ENCODE measurements at regions not wholly inside any gene's neighbourhood (a gene's known extent, or its start where the extent isn't known, plus 50 kb on each side); places are given as distances from the start of the nearest gene placed in this dataset.

GRCh38 chr10:21099291-21100062 lies 202.4 kb upstream of the NEBL start:
- DNase-seq (ENCODE audit: low spot score) (no peak), FAIRE-seq (no peak)

DNA sequence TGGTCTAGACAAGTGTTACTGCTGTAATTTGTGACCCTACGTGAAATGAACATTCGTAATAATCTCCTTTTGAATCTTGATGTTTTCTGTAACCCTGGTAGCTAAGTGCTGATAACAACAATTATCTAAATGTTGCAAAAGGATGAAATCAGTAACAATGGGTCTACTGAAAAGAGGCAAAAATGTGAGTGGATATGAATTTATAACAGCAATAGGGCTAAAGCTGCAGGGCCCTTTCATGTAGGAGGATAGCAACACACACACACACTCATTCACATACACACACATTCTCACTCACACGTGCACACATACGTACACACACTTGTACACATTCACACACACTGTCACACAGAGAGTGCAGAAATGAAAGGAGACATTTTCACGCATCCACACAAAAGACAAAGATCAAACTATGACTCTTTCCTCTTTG lies 200.8 kb upstream of the NEBL start:
- no peak for FAIRE-seq
- DNase-seq (ENCODE audit: low spot score) = no peak

DNA sequence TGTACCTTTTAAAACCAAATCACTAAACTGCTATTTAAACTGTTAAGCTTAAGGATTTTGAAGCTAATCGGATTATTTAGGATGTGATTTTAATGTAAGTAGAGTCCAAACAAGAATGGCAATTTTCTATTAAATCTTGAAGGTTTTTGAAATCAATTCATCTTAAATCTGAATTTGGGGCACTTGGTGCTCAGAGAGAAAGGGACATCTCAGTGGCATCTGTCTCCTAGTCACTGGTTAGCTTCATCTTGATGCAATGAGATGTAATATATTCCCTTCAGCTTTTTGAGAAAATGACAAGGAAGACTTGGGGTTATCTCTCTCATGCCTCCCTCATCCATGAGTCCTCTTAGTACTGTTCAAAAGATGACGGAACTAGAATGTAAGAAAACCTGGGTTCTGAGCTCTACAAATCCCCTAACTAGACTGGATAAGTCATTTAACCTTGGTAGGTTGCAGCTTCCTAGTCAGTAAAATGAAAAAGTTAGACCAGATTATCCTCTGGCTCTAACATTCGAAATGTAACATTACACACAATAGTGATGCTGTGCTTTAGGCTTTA lies 198.5 kb upstream of the NEBL start:
- FAIRE-seq (no peak), DNase-seq (ENCODE audit: low spot score) (no peak)

GRCh38 chr10:21095073-21095472 lies 198.0 kb upstream of the NEBL start:
- DNase-seq (ENCODE audit: low spot score) = no peak
- no peak for FAIRE-seq

DNA sequence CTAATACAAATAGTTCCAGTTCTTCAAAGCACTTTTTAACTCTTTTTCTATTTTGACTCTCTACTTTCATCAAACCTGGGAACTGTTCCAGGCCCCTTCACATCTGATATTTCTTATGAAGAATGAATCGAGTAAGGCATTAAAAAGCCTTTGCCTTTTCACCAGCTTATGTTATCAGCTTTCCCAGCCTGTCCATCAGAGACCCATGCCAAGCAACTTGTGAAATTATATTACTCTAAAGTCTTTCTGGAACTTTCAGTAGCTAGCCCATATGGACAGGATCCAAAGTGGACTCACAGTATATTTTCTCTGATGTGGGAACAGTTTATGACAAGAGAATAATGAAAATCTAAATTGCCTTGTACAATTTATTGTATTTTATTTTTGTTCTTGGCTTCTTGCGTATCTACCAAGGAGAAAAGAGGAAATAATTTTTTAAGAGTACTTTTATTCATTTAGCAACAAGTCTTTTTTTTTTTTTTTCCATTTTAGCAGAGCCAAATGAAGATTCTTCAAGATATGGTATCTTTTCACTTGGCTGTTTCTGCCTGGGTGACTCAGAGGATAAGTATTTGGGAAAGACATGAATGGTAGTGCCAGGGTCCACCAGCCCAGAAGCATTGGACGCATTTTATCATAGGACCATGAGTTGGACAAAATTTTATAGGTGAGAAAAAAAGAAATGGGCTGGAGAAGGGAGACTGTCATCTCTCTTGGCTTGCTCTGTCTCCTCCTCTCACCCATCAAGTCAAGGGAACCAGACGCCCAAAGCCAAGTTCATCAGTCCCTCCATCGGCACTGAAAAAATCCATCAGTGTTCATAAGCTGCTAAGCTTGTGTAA lies 195.8 kb upstream of the NEBL start:
- DNase-seq (ENCODE audit: low spot score) (peak; percentile 52), FAIRE-seq (peak; percentile 60)

DNA sequence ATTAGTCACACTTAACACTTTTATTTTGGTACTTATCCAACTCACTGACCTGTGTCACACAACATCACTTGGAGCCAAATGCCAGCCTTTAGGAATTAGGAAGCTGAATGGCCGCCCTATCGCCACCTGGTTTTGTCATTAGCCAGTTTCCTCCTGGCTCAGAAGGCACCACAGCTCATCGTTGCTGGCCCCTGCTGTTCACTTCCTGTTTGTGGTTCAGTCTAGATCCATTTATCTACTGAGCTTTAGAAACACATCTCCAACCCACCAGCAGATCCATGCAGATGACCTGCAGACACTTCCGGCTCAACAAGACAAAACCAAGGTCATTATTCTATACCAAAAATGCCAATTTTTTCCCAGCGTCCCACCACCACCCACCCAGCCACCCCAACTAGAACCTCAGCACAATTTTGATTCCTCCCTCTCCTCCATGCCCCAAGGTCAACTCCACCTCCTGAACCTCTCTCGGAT lies 193.5 kb upstream of the NEBL start:
- FAIRE-seq (no peak), DNase-seq (ENCODE audit: low spot score) (no peak)

GRCh38 chr10:21087476-21087875 lies 190.4 kb upstream of the NEBL start:
- no peak for DNase-seq (ENCODE audit: low spot score)
- no peak for FAIRE-seq

GRCh38 chr10:21084700-21085099 lies 187.6 kb upstream of the NEBL start:
- FAIRE-seq = peak; percentile 97
- peak; percentile 95 for DNase-seq (ENCODE audit: low spot score)

DNA sequence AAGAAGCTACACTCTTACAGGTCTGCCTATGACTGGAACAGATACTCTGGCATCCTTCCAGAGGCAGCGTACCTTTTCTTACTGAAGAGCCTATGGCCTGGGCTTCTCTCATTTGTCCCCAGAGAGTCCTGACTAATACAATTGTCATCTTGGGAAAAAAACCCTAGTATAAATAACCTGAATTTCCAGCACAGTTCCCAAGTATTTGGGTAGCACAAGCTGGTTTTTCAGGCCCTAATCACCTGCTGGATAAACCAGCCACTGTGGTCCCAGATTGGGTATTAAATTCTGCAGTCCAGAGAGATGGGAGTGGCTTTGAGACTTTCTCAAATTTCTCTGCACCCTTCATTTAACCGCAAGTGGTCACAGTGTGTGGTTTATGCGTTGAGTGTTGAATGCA lies 186.8 kb upstream of the NEBL start:
- DNase-seq (ENCODE audit: low spot score) = peak; percentile 87
- FAIRE-seq = peak; percentile 75

DNA sequence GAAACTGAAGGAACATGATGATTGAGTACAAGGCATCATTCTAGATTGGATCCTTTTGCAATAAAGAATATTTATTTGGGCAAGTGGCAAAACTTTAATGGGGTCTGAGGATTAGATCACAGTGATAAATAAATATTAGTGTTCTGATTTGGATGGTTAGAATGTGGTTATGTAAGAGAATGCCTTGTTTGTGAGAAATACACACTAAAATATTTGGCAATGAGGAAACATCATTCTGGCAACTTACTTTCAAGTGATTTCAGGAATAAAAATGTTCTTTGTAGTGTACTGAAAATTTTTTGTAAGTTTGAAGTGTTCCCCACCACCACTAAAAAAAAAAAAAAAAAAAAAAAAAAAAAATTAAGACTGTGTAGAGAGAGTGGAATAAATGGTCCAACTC lies 185.1 kb upstream of the NEBL start:
- FAIRE-seq = no peak
- no peak for DNase-seq (ENCODE audit: low spot score)

GRCh38 chr10:21080261-21080660 lies 183.2 kb upstream of the NEBL start:
- DNase-seq (ENCODE audit: low spot score) (no peak), FAIRE-seq (no peak)

GRCh38 chr10:21079330-21079658 lies 182.2 kb upstream of the NEBL start:
- FAIRE-seq (no peak), DNase-seq (ENCODE audit: low spot score) (no peak)

- FAIRE-seq (peak; percentile 65), DNase-seq (ENCODE audit: low spot score) (peak; percentile 50)
Measured at GRCh38 chr10:21078410-21079329, 181.6 kb upstream of the NEBL start.

- DNase-seq (ENCODE audit: low spot score) (no peak), FAIRE-seq (no peak)
Measured at GRCh38 chr10:21077681-21078080, 180.6 kb upstream of the NEBL start.

DNA sequence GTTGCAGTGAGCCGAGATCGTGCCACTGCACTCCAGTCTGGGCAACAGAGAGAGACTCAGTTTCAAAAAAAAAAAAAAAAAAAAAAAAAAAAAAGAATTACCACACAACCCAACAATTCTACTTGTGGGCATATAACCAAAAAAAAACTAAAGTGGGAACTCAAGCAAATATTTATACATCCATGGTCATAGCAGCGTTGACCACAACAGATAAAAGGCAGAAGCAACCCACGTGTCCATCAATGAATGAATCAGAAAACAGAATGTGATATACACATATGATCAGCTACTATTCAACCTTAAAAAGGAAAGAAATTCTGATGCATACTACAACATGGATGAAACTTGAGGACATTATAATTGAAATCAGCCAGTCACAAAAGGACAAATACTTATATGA lies 179.3 kb upstream of the NEBL start:
- DNase-seq (ENCODE audit: low spot score) = no peak
- no peak for FAIRE-seq

- FAIRE-seq (no peak), DNase-seq (ENCODE audit: low spot score) (no peak)
Measured at GRCh38 chr10:21075880-21076279, 178.8 kb upstream of the NEBL start.

- DNase-seq (ENCODE audit: low spot score) (no peak), FAIRE-seq (no peak)
Measured at GRCh38 chr10:21071001-21071673, 174.0 kb upstream of the NEBL start.

GRCh38 chr10:21069929-21070700 lies 173.0 kb upstream of the NEBL start:
- DNase-seq (ENCODE audit: low spot score) (no peak), FAIRE-seq (no peak)

DNA sequence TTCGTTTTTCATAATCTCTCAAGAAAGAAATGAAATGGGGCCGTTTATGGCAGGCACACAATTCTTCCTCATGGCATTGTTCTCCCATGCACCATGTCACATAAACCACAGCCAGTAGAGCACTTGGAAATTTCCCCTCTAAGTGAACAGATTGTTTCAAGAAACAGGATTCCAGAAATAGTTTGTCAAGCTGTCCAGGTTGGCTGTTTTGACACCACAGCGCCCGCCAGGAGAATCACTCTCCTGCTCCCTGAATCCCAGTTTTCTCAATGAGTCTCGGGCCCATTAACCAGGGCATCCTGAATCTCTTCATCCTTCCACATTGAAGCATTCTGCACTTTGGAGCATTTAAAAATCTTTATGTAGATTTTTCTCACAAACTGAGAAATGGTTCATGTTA lies 172.2 kb upstream of the NEBL start:
- FAIRE-seq = no peak
- no peak for DNase-seq (ENCODE audit: low spot score)
